ENCODE measurements at regions not wholly inside any gene's neighbourhood (a gene's known extent, or its start where the extent isn't known, plus 50 kb on each side); places are given as distances from the start of the nearest gene placed in this dataset.
A peak's percentile ranks its signal among the peaks of the same experiment; 100 is the strongest.
"Not testable (repeated sequence)": the region's sequence is repeated elsewhere in the genome, so short reads cannot be mapped to it uniquely, and the experiment has no call there.

DNA sequence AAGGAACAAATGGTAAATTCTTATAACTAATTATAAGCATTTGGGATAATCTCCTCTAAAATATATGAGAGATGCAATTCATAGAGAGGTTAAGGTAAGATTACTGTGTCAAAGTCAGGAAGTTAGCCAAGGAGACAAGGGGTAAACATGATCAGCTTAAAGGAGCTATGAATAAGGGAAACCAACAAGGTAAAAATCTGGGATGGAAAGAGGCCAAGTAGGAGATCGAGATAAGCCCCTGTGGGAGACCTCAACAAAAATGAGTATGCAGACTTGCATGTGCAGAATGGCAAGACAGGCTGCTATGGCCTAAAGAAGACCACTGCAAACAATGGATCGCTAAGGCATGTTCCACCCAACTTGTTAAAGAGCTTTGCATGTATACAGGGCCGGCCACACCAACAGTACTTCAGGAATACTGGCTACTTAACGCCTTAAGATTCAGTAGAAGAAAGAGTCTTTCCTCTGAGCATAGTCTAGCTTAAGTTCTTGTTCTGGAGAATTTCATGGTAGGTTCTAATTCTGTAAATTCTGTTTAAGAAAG lies 738.6 kb downstream of the GALC start:
- Histone ChIP-seq H3K4me1 (ENCODE audit: control insufficient read depth, insufficient read depth, low read length) (peaks cover 15% of the 10 kb centered on the region), H3K27ac (ENCODE audit: low read depth, low read length) (no peak overlapping the region), H3K27me3 (ENCODE audit: control insufficient read depth, insufficient read depth, low read length, poor library complexity, severe bottlenecking) (no peaks in the 10 kb centered on the region), H3K9ac (ENCODE audit: extremely low read depth, low read length, poor library complexity, severe bottlenecking) (no peak overlapping the region), H3K4me3 (ENCODE audit: low read length) (no peak overlapping the region), H3K36me3 (ENCODE audit: control insufficient read depth, insufficient read depth, low read length) (peaks cover 7% of the 10 kb centered on the region), H3K9me3 (ENCODE audit: control insufficient read depth, low read length) (peaks cover 64% of the 10 kb centered on the region)
- Mint-ChIP-seq H3K36me3 (ENCODE audit: low read depth) (peaks cover 36% of the 10 kb centered on the region), H3K4me3 (no peak overlapping the region), H3K27me3 (ENCODE audit: insufficient read depth) (no peaks in the 10 kb centered on the region), H3K27ac (peak overlapping the region; percentile 97), H3K4me1 (peaks cover 24% of the 10 kb centered on the region), H3K9me3 (peaks cover 45% of the 10 kb centered on the region)
- DNase-seq: peak; percentile 66
- 52 to 63% methylated on average over 3 to 4 of the region's 4 CpGs for WGBS, 2 experiments (ENCODE audit: insufficient coverage in 1 of 2, insufficient read length in 1 of 2)
- TF ChIP-seq, protein P1, sequence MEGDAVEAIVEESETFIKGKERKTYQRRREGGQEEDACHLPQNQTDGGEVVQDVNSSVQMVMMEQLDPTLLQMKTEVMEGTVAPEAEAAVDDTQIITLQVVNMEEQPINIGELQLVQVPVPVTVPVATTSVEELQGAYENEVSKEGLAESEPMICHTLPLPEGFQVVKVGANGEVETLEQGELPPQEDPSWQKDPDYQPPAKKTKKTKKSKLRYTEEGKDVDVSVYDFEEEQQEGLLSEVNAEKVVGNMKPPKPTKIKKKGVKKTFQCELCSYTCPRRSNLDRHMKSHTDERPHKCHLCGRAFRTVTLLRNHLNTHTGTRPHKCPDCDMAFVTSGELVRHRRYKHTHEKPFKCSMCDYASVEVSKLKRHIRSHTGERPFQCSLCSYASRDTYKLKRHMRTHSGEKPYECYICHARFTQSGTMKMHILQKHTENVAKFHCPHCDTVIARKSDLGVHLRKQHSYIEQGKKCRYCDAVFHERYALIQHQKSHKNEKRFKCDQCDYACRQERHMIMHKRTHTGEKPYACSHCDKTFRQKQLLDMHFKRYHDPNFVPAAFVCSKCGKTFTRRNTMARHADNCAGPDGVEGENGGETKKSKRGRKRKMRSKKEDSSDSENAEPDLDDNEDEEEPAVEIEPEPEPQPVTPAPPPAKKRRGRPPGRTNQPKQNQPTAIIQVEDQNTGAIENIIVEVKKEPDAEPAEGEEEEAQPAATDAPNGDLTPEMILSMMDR (conservative IDR thresholded peaks at IDR 0.05): no peak

DNA sequence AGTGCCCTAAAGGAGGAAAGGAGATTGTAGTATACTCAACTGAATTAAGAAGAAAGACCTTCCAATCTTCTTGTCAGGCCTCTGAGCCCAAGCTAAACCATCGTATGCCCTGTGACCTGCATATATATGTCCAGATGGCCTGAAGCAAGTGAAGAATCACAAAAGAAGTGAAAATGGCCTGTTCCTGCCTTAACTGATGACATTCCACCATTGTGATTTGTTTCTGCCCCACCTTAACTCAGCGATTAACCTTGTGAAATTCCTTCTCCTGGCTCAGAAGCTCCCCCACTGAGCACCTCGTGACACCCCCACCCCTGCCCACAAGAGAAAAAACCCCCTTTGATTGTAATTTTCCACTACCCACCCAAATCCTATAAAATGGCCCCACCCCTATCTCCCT lies 739.2 kb downstream of the GALC start:
- not testable (repeated sequence) for H3K27me3 ChIP-seq (ENCODE audit: control insufficient read depth, insufficient read depth, low read length, poor library complexity, severe bottlenecking)
- Mint-ChIP-seq H3K9me3 (peaks cover 44% of the 10 kb centered on the region), H3K27ac (peak overlapping the region; percentile 97)

DNA sequence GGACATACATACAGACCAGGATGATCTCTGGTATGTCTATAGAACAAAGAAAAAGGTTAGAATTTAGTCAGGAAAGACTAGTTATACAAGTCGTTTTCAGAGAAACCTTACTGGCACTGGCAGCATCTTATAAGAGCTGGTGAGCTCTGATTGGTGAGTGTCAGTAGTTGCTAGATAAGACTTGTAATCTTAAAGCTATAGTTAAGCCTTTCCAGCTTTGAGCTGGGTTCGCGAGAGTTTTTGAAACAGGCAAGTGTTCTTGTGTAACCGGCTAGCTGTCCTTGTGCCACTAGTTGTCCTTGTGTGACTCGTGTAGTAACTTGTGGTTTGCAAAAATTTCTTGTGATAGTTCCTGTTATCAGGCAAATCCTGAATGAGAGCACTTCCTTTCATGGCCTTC lies 740.9 kb downstream of the GALC start:
- 91 to 95% methylated on average over 4 to 5 of the region's 5 CpGs for WGBS, 2 experiments (ENCODE audit: insufficient coverage in 1 of 2, insufficient read length in 1 of 2)
- Mint-ChIP-seq H3K36me3 (ENCODE audit: low read depth) (peaks cover 25% of the 10 kb centered on the region), H3K4me3 (no peak overlapping the region), H3K27ac (no peak overlapping the region), H3K4me1 (peaks cover 23% of the 10 kb centered on the region), H3K27me3 (ENCODE audit: insufficient read depth) (no peaks in the 10 kb centered on the region), H3K9me3 (peaks cover 33% of the 10 kb centered on the region)
- no peak overlapping the region for H3K27ac ChIP-seq (ENCODE audit: low read depth, low read length)
- H3K9me3 ChIP-seq (ENCODE audit: control insufficient read depth, low read length): peaks cover 53% of the 10 kb centered on the region
- peaks cover 15% of the 10 kb centered on the region for H3K4me1 ChIP-seq (ENCODE audit: control insufficient read depth, insufficient read depth, low read length)
- TF ChIP-seq, protein P1 (conservative IDR thresholded peaks at IDR 0.05): no peak
- H3K9ac ChIP-seq (ENCODE audit: extremely low read depth, low read length, poor library complexity, severe bottlenecking): no peak overlapping the region
- no peaks in the 10 kb centered on the region for H3K27me3 ChIP-seq (ENCODE audit: control insufficient read depth, insufficient read depth, low read length, poor library complexity, severe bottlenecking)
- peak overlapping the region; percentile 57 for H3K4me3 ChIP-seq (ENCODE audit: low read length)
- no peak for DNase-seq
- peaks cover 7% of the 10 kb centered on the region for H3K36me3 ChIP-seq (ENCODE audit: control insufficient read depth, insufficient read depth, low read length)

More for the DNA sequence above, 739.2 kb downstream of the GALC start:
- not testable (repeated sequence) for H3K36me3 ChIP-seq (ENCODE audit: control insufficient read depth, insufficient read depth, low read length); H3K27me3 Mint-ChIP-seq (ENCODE audit: insufficient read depth); H3K9ac ChIP-seq (ENCODE audit: extremely low read depth, low read length, poor library complexity, severe bottlenecking); H3K27ac ChIP-seq (ENCODE audit: low read depth, low read length)
- H3K4me3 Mint-ChIP-seq: peak overlapping the region; percentile 26
- Histone ChIP-seq H3K9me3 (ENCODE audit: control insufficient read depth, low read length) (peaks cover 61% of the 10 kb centered on the region), H3K4me3 (ENCODE audit: low read length) (peak overlapping the region; percentile 42), H3K4me1 (ENCODE audit: control insufficient read depth, insufficient read depth, low read length) (peaks cover 15% of the 10 kb centered on the region)
- DNase-seq: peak; percentile 81
- H3K36me3 Mint-ChIP-seq (ENCODE audit: low read depth): peaks cover 33% of the 10 kb centered on the region
- peaks cover 23% of the 10 kb centered on the region for H3K4me1 Mint-ChIP-seq
- WGBS, 2 experiments (ENCODE audit: insufficient coverage in 1 of 2, insufficient read length in 1 of 2): 35 to 50% methylated on average over 1 to 3 of the region's 3 CpGs

DNA sequence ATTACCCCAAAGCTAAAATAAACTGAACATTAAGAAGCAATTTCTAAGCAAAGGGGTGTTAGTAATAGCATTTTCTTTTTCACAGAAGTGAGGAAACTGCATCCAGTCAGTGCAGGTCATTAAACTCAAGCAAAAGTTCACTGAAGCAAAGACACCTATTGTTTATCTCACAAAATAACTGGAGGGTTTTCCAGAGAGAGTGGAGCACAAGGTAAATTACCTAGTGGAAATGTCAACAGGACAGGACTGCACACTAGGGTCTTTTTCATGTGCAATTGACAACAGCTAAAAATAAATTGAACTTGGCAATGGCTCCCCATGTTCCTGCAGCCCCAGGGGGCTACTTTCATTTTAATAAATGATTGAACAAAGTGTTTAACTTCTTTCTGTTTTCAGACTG lies 742.0 kb downstream of the GALC start:
- H3K4me1 Mint-ChIP-seq: peaks cover 23% of the 10 kb centered on the region
- peaks cover 27% of the 10 kb centered on the region for H3K36me3 Mint-ChIP-seq (ENCODE audit: low read depth)
- TF ChIP-seq, protein P1 (conservative IDR thresholded peaks at IDR 0.05): no peak
- no peak for DNase-seq
- Histone ChIP-seq H3K4me1 (ENCODE audit: control insufficient read depth, insufficient read depth, low read length) (peaks cover 15% of the 10 kb centered on the region), H3K27ac (ENCODE audit: low read depth, low read length) (no peak overlapping the region), H3K27me3 (ENCODE audit: control insufficient read depth, insufficient read depth, low read length, poor library complexity, severe bottlenecking) (no peaks in the 10 kb centered on the region), H3K9me3 (ENCODE audit: control insufficient read depth, low read length) (peaks cover 53% of the 10 kb centered on the region), H3K4me3 (ENCODE audit: low read length) (no peak overlapping the region), H3K36me3 (ENCODE audit: control insufficient read depth, insufficient read depth, low read length) (peaks cover 6% of the 10 kb centered on the region), H3K9ac (ENCODE audit: extremely low read depth, low read length, poor library complexity, severe bottlenecking) (no peak overlapping the region)
- no peak overlapping the region for H3K4me3 Mint-ChIP-seq
- H3K27ac Mint-ChIP-seq: no peak overlapping the region
- no peaks in the 10 kb centered on the region for H3K27me3 Mint-ChIP-seq (ENCODE audit: insufficient read depth)
- peaks cover 33% of the 10 kb centered on the region for H3K9me3 Mint-ChIP-seq

Data from endodermal cell (in vitro differentiated cells).